ENCODE measurements at regions not wholly inside any gene's neighbourhood (a gene's known extent, or its start where the extent isn't known, plus 50 kb on each side); places are given as distances from the start of the nearest gene placed in this dataset.

GRCh38 chr1:106646261-106646784 lies 410.2 kb upstream of the PRMT6 start:
- intact Hi-C loops (cut with DNase I): no loop called here
- DNase-seq (ENCODE audit: extremely low spot score in 2 of 2): no peak
- no peak overlapping the region for H3K27ac ChIP-seq
- no peaks in the 10 kb centered on the region for H3K36me3 ChIP-seq
- H3K4me1 ChIP-seq: no peaks in the 10 kb centered on the region
- H3K4me3 ChIP-seq: no peak overlapping the region
- no peaks in the 10 kb centered on the region for H3K27me3 ChIP-seq
- H3K9me3 ChIP-seq: no peaks in the 10 kb centered on the region
- no peak for TF ChIP-seq CTCF (IDR thresholded peaks at IDR 0.05)
- TF ChIP-seq POLR2AphosphoS5 (IDR thresholded peaks at IDR 0.05; ENCODE audit: insufficient read depth in 1 of 2, low read depth in 1 of 2): no peak
- no peak for TF ChIP-seq POLR2A (IDR thresholded peaks at IDR 0.05)

GRCh38 chr1:106646816-106647215 lies 409.7 kb upstream of the PRMT6 start:
- intact Hi-C loops (cut with DNase I): no loop called here
- Histone ChIP-seq H3K36me3 (no peaks in the 10 kb centered on the region), H3K4me1 (no peaks in the 10 kb centered on the region), H3K27ac (no peak overlapping the region), H3K27me3 (no peaks in the 10 kb centered on the region), H3K9me3 (no peaks in the 10 kb centered on the region), H3K4me3 (no peak overlapping the region)
- DNase-seq (ENCODE audit: extremely low spot score in 2 of 2): no peak
- TF ChIP-seq POLR2A (IDR thresholded peaks at IDR 0.05) (no peak), POLR2AphosphoS5 (IDR thresholded peaks at IDR 0.05; ENCODE audit: insufficient read depth in 1 of 2, low read depth in 1 of 2) (no peak)

GRCh38 chr1:106651028-106651762 lies 405.3 kb upstream of the PRMT6 start:
- H3K27ac ChIP-seq: no peak overlapping the region
- H3K4me3 ChIP-seq: no peak overlapping the region
- no peaks in the 10 kb centered on the region for H3K27me3 ChIP-seq
- no peaks in the 10 kb centered on the region for H3K9me3 ChIP-seq
- no peak for DNase-seq (ENCODE audit: extremely low spot score in 2 of 2)
- no peaks in the 10 kb centered on the region for H3K36me3 ChIP-seq
- no peaks in the 10 kb centered on the region for H3K4me1 ChIP-seq
- intact Hi-C loops (cut with DNase I): no loop called here
- no peak for TF ChIP-seq POLR2A (IDR thresholded peaks at IDR 0.05)
- TF ChIP-seq POLR2AphosphoS5 (IDR thresholded peaks at IDR 0.05; ENCODE audit: insufficient read depth in 1 of 2, low read depth in 1 of 2): no peak
- no peak for TF ChIP-seq CTCF (IDR thresholded peaks at IDR 0.05)

DNA sequence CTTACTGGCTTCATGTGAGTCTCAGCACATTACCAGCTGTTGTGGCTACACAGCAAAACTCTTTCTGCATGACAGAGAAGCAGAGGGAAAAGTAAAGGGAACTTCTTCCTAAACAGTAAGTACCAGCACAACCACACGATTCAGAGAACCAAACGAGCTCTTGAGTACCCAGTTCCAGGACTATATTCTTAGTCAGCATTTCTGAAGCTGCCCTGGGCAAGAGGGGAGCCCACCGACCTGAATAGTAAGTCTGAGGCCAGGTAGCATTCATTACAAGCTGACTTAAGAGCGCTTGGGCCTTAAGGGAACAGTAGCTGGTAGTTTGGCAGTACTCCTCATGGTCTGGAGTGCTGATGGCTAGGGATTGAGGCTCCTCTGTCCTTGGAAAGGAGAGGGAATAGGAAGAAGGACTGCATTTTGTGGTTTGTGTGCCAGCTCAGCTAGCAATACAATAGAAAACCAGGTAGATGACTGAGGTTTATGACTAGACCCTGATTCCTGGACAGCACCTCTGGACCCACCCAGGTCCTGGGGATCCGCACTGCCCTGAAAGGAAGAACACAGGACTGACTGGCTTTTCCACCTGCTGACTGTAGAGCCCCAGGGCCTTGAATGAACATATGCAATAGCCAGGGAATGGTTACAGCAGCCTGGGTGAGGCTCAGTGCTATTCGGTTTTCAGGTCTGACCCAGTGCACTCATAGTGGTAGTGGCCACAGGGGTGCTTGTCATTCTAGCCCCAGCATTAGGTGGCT lies 396.8 kb upstream of the PRMT6 start:
- no peak overlapping the region for H3K4me3 ChIP-seq
- TF ChIP-seq CTCF (IDR thresholded peaks at IDR 0.05) (no peak), POLR2A (IDR thresholded peaks at IDR 0.05) (no peak), POLR2AphosphoS5 (IDR thresholded peaks at IDR 0.05; ENCODE audit: insufficient read depth in 1 of 2, low read depth in 1 of 2) (no peak)
- H3K9me3 ChIP-seq: no peaks in the 10 kb centered on the region
- H3K27ac ChIP-seq: no peak overlapping the region
- H3K27me3 ChIP-seq: no peaks in the 10 kb centered on the region
- H3K36me3 ChIP-seq: no peaks in the 10 kb centered on the region
- DNase-seq (ENCODE audit: extremely low spot score in 2 of 2): no peak
- no peaks in the 10 kb centered on the region for H3K4me1 ChIP-seq
- intact Hi-C loops (cut with DNase I): no loop called here

- Histone ChIP-seq H3K4me1 (no peaks in the 10 kb centered on the region), H3K27ac (no peak overlapping the region), H3K9me3 (no peaks in the 10 kb centered on the region), H3K27me3 (no peaks in the 10 kb centered on the region), H3K4me3 (no peak overlapping the region), H3K36me3 (no peaks in the 10 kb centered on the region)
- intact Hi-C loops (cut with DNase I): no loop called here
- DNase-seq (ENCODE audit: extremely low spot score in 2 of 2): no peak
- TF ChIP-seq CTCF (IDR thresholded peaks at IDR 0.05) (no peak), POLR2A (IDR thresholded peaks at IDR 0.05) (no peak), POLR2AphosphoS5 (IDR thresholded peaks at IDR 0.05; ENCODE audit: insufficient read depth in 1 of 2, low read depth in 1 of 2) (no peak)
These were observed 380.9 kb upstream of the PRMT6 start for GRCh38 chr1:106675558-106675957.
